ENCODE measurements at regions not wholly inside any gene's neighbourhood (a gene's known extent, or its start where the extent isn't known, plus 50 kb on each side); places are given as distances from the start of the nearest gene placed in this dataset.

DNA sequence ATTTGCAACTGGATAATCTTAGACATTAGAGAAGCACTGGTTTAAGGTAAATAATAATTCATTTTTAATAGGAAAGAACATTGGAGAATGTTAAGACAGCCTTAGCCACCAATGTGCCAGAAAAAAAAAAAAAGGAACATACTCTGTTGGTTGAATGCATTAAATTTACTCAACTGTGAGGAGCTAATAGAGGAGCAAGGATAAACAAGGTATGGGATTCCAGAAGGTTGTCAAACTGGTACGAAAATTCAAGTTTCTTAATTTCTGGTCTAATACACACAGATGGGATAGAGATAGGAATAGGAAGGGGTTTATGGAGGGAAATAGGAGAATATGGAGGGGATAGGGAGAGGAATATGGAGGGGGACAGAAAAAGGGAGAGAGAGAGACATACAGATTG, 1096.6 kb downstream of the ARAP2 start:
- TF ChIP-seq, protein P1, sequence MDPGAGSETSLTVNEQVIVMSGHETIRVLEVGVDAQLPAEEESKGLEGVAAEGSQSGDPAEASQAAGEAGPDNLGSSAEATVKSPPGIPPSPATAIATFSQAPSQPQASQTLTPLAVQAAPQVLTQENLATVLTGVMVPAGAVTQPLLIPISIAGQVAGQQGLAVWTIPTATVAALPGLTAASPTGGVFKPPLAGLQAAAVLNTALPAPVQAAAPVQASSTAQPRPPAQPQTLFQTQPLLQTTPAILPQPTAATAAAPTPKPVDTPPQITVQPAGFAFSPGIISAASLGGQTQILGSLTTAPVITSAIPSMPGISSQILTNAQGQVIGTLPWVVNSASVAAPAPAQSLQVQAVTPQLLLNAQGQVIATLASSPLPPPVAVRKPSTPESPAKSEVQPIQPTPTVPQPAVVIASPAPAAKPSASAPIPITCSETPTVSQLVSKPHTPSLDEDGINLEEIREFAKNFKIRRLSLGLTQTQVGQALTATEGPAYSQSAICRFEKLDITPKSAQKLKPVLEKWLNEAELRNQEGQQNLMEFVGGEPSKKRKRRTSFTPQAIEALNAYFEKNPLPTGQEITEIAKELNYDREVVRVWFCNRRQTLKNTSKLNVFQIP (CRISPR knock-in tag; IDR thresholded peaks at IDR 0.05; ENCODE audit: borderline replicate concordance, low read depth): no peak
- TF ChIP-seq, protein P2, sequence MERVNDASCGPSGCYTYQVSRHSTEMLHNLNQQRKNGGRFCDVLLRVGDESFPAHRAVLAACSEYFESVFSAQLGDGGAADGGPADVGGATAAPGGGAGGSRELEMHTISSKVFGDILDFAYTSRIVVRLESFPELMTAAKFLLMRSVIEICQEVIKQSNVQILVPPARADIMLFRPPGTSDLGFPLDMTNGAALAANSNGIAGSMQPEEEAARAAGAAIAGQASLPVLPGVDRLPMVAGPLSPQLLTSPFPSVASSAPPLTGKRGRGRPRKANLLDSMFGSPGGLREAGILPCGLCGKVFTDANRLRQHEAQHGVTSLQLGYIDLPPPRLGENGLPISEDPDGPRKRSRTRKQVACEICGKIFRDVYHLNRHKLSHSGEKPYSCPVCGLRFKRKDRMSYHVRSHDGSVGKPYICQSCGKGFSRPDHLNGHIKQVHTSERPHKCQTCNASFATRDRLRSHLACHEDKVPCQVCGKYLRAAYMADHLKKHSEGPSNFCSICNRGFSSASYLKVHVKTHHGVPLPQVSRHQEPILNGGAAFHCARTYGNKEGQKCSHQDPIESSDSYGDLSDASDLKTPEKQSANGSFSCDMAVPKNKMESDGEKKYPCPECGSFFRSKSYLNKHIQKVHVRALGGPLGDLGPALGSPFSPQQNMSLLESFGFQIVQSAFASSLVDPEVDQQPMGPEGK (CRISPR knock-in tag; IDR thresholded peaks at IDR 0.05; ENCODE audit: borderline replicate concordance): no peak

Data from SK-N-SH treated with all-trans-retinoic acid at 6 μM for 48 hours (cell line).